ENCODE measurements at regions not wholly inside any gene's neighbourhood (a gene's known extent, or its start where the extent isn't known, plus 50 kb on each side); places are given as distances from the start of the nearest gene placed in this dataset.

- TF ChIP-seq CTCF (IDR thresholded peaks at IDR 0.05) (no peak), POLR2AphosphoS5 (IDR thresholded peaks at IDR 0.05) (no peak), EP300 (IDR thresholded peaks at IDR 0.05) (no peak)
These were observed 112.8 kb downstream of the LUZP4 start for GRCh38 chrX:115402299-115402698.

All from stomach (tissue), 4 donors.